Panc1 (cell line): ENCODE measurements at regions not wholly inside any gene's neighbourhood (a gene's known extent, or its start where the extent isn't known, plus 50 kb on each side); places are given as distances from the start of the nearest gene placed in this dataset.
"Not testable (repeated sequence)": the region's sequence is repeated elsewhere in the genome, so short reads cannot be mapped to it uniquely, and the experiment has no call there.

Experiments used
- ATAC-seq: fragments of 200-7000 bp; cut with Tn5 transposase; 2 replicates; pipeline ENCODE4 v1.9.1; 2020; ENCODE audit warnings: mild to moderate bottlenecking, moderate library complexity
- BruUV-seq: library from RNA; stranded (reverse); fragments of 400-500 nt; replicated peaks from 2 replicates; lab custom pipeline; 2021; lab: Mats Ljungman, UMichigan
- CTCF ChIA-PET: fragments of 300-600 bp; sonication (Branson Sonifier 250); formaldehyde crosslinking; loops from one replicate; lab custom pipeline; 2022; ENCODE audit warnings: antibody characterized with exemption; lab: Charles Lee
- POLR2A ChIA-PET: fragments of 300-600 bp; sonication (Branson Sonifier 250); formaldehyde crosslinking; loops from one replicate; lab custom pipeline; 2022; ENCODE audit warnings: antibody characterized with exemption; lab: Charles Lee
- DNase-seq: peaks from one replicate; pipeline ENCODE4 v3.0.0-alpha.2; 2010; ENCODE audit warnings: low read depth, low spot score
- H3K27ac ChIP-seq: 2 replicates; pipeline ENCODE4 v1.5.1; 2011; ENCODE audit warnings: mild to moderate bottlenecking, low read length, inconsistent platforms
- H3K27me3 ChIP-seq: fragments of 200-500 bp; sonication (Bioruptor generic); 2 replicates; pipeline ENCODE4 v1.6.0; 2014; ENCODE audit warnings: low read length, inconsistent platforms; ENCODE audit not compliant: control insufficient read depth, insufficient read depth
- H3K36me3 ChIP-seq: fragments of 200-500 bp; sonication (Bioruptor generic); 2 replicates; pipeline ENCODE4 v1.5.1; 2014; ENCODE audit warnings: inconsistent platforms, mild to moderate bottlenecking, low read length, moderate library complexity; ENCODE audit not compliant: control insufficient read depth, insufficient read depth
- H3K4me1 ChIP-seq: 2 replicates; pipeline ENCODE4 v1.5.1; 2011; ENCODE audit warnings: inconsistent platforms, mild to moderate bottlenecking, low read length, moderate library complexity; ENCODE audit not compliant: control insufficient read depth, insufficient read depth
- H3K4me3 ChIP-seq, 2 experiments: 2 replicates each; pipeline ENCODE4 v1.5.1; 2011 to 2012; ENCODE audit warnings: low read depth in 2 of 2, low read length in 2 of 2, mild to moderate bottlenecking in 2 of 2, inconsistent platforms in 1 of 2, moderate library complexity in 1 of 2
- H3K9me3 ChIP-seq: fragments of 200-500 bp; sonication (Bioruptor generic); 2 replicates; pipeline ENCODE4 v1.5.1; 2014; ENCODE audit warnings: low read depth, mild to moderate bottlenecking, inconsistent platforms, low read length, moderate library complexity; ENCODE audit not compliant: control insufficient read depth, insufficient read depth
- CTCF ChIP-seq: fragments of 450-650 bp; IDR thresholded peaks from 2 replicates; pipeline ENCODE4 v1.5.1; 2017; ENCODE audit warnings: mild to moderate bottlenecking
- POLR2AphosphoS5 ChIP-seq: IDR thresholded peaks from 2 replicates; pipeline ENCODE4 v1.6.1; 2012; ENCODE audit warnings: mild to moderate bottlenecking, low read depth, low read length, moderate library complexity
- REST ChIP-seq, 2 experiments: IDR thresholded peaks; 2 replicates each; pipeline ENCODE4 v1.6.1; 2011 to 2012; ENCODE audit warnings: low read depth in 2 of 2, control low read depth in 1 of 2, low read length in 1 of 2, mild to moderate bottlenecking in 1 of 2, moderate library complexity in 1 of 2; ENCODE audit not compliant: insufficient read depth in 1 of 2
- SIN3A ChIP-seq: IDR thresholded peaks from 2 replicates; pipeline ENCODE4 v1.6.1; 2012; ENCODE audit warnings: low read depth, mild to moderate bottlenecking, low read length, moderate library complexity, borderline replicate concordance; ENCODE audit not compliant: insufficient read depth
- TCF7L2 ChIP-seq: IDR thresholded peaks from 2 replicates; pipeline ENCODE4 v1.6.1; 2011; ENCODE audit warnings: mild to moderate bottlenecking, low read depth, low read length, inconsistent platforms
- in situ Hi-C: cut with HindIII; loops from 2 replicates; pipeline ENCODE4 v1.10.0; 2016; ENCODE audit warnings: low sequenced_read_pairs, low pct_unique_long_range_greater_than_20kb
- intact Hi-C: fragments of 100-400 bp; cut with micrococcal nuclease; formaldehyde crosslinking; loops from one replicate; pipeline ENCODE4 v1.10.0; 2022; ENCODE audit not compliant: unreplicated experiment

- DNase-seq (no peak), ATAC-seq (no peak)
- TF ChIP-seq POLR2AphosphoS5 (no peak), SIN3A (no peak), REST (IDR thresholded peaks at IDR 0.05; ENCODE audit: insufficient read depth in 1 of 2, low read depth in 2 of 2, low read length in 1 of 2) (no peak), CTCF (no peak), TCF7L2 (no peak)
- H3K36me3 ChIP-seq: no peaks in the 10 kb centered on the region
- no peaks in the 10 kb centered on the region for H3K9me3 ChIP-seq
- H3K4me3 ChIP-seq: no peak overlapping the region
- no peaks in the 10 kb centered on the region for H3K4me1 ChIP-seq
- intact Hi-C loops: loop anchor here (5.0 kb wide), 1 partner anchor 119 kb away; no protein-coding TSS in a partner anchor
- in situ Hi-C loops: no loop called here
- ChIA-PET POLR2A (no interaction called here), CTCF (no interaction called here)
- H3K27ac ChIP-seq: no peak overlapping the region
- no peaks in the 10 kb centered on the region for H3K27me3 ChIP-seq
- BruUV-seq: no TSS peak
Measured at GRCh38 chr14:105701456-105702274, 175.3 kb downstream of the TMEM121 start.

GRCh38 chr14:105702275-105702817, 176.0 kb downstream of the TMEM121 start:
- no peak for DNase-seq
- H3K9me3 ChIP-seq: no peaks in the 10 kb centered on the region
- no peaks in the 10 kb centered on the region for H3K36me3 ChIP-seq
- ChIA-PET POLR2A (no interaction called here), CTCF (no interaction called here)
- H3K4me1 ChIP-seq: no peaks in the 10 kb centered on the region
- no peak for TF ChIP-seq CTCF
- no peak for TF ChIP-seq TCF7L2
- TF ChIP-seq POLR2AphosphoS5: no peak
- TF ChIP-seq REST (IDR thresholded peaks at IDR 0.05; ENCODE audit: insufficient read depth in 1 of 2, low read depth in 2 of 2, low read length in 1 of 2): no peak
- ATAC-seq: no peak
- no peak overlapping the region for H3K27ac ChIP-seq
- H3K4me3 ChIP-seq: no peak overlapping the region
- no TSS peak for BruUV-seq
- intact Hi-C loops: loop anchor here (5.0 kb wide), 1 partner anchor 120 kb away; no protein-coding TSS in a partner anchor
- no peaks in the 10 kb centered on the region for H3K27me3 ChIP-seq
- in situ Hi-C loops: no loop called here

GRCh38 chr14:105703044-105703665, 176.8 kb downstream of the TMEM121 start:
- H3K4me3 ChIP-seq, ATAC-seq, H3K27me3 ChIP-seq, BruUV-seq, CTCF ChIA-PET, H3K9me3 ChIP-seq, H3K36me3 ChIP-seq, in situ Hi-C loops, DNase-seq, POLR2A ChIA-PET, H3K4me1 ChIP-seq, H3K27ac ChIP-seq: not testable (repeated sequence)
- intact Hi-C loops: loop anchor here (5.0 kb wide), 1 partner anchor 121 kb away; no protein-coding TSS in a partner anchor
